A673 (cell line): ENCODE measurements at regions not wholly inside any gene's neighbourhood (a gene's known extent, or its start where the extent isn't known, plus 50 kb on each side); places are given as distances from the start of the nearest gene placed in this dataset.

ENCODE experiments used
- BruUV-seq: library from RNA; stranded (reverse); fragments of 400-500 nt; replicated peaks from 2 replicates; lab custom pipeline; 2021; lab: Mats Ljungman, UMichigan
- CTCF ChIA-PET: fragments of 300-600 bp; sonication (Branson Sonifier 250); formaldehyde crosslinking; loops from one replicate; lab custom pipeline; 2022; ENCODE audit warnings: antibody characterized with exemption; lab: Charles Lee
- POLR2A ChIA-PET: fragments of 300-600 bp; sonication (Branson Sonifier 250); formaldehyde crosslinking; loops from one replicate; lab custom pipeline; 2022; ENCODE audit warnings: antibody characterized with exemption; ENCODE audit not compliant: low non-redundant PET; lab: Charles Lee
- DNase-seq: peaks from one replicate; pipeline ENCODE4 v3.0.0-alpha.2; 2015; ENCODE audit warnings: low spot score
- H3K27ac ChIP-seq: fragments of 200-600 bp; sonication (generic); 2 replicates; pipeline ENCODE4 v1.5.1; 2016; ENCODE audit warnings: mixed run types, low read depth, mild to moderate bottlenecking, mixed read lengths, antibody characterized with exemption, low read length; ENCODE audit not compliant: poor library complexity, severe bottlenecking
- H3K27me3 ChIP-seq: fragments of 200-600 bp; sonication (generic); replicated peaks from 2 replicates; pipeline ENCODE4 v1.6.1; 2017; ENCODE audit warnings: mixed run types, low read depth, mild to moderate bottlenecking, mixed read lengths, antibody characterized with exemption, low read length; ENCODE audit not compliant: insufficient read depth, poor library complexity
- H3K36me3 ChIP-seq: fragments of 200-600 bp; sonication (generic); 2 replicates; pipeline ENCODE4 v1.6.1; 2016; ENCODE audit warnings: mixed run types, mild to moderate bottlenecking, mixed read lengths, antibody characterized with exemption, low read length; ENCODE audit not compliant: insufficient read depth, poor library complexity, severe bottlenecking
- H3K4me1 ChIP-seq: fragments of 200-600 bp; sonication (generic); 2 replicates; pipeline ENCODE4 v1.6.1; 2017; ENCODE audit warnings: mixed run types, mild to moderate bottlenecking, mixed read lengths, antibody characterized with exemption, low read length; ENCODE audit not compliant: insufficient read depth, poor library complexity, severe bottlenecking
- H3K4me3 ChIP-seq: fragments of 200-600 bp; sonication (generic); 2 replicates; pipeline ENCODE4 v1.5.1; 2016; ENCODE audit warnings: low read depth, mixed run types, mild to moderate bottlenecking, mixed read lengths, low read length; ENCODE audit not compliant: poor library complexity, severe bottlenecking
- H3K9me3 ChIP-seq: fragments of 200-600 bp; sonication (generic); 2 replicates; pipeline ENCODE4 v1.6.1; 2016; ENCODE audit warnings: mixed run types, low read depth, mild to moderate bottlenecking, mixed read lengths, antibody characterized with exemption, low read length; ENCODE audit not compliant: poor library complexity, severe bottlenecking
- CTCF ChIP-seq: fragments of 300-800, 200-600 bp; sonication (generic); conservative IDR thresholded peaks from 2 replicates; pipeline ENCODE4 v1.5.1; 2017; ENCODE audit warnings: low read depth, mild to moderate bottlenecking, antibody characterized with exemption, low read length, moderate library complexity, mixed read lengths
- EZH2 ChIP-seq: fragments of 200-600 bp; sonication (generic); IDR thresholded peaks from 2 replicates; pipeline ENCODE4 v1.6.1; 2017; ENCODE audit warnings: borderline replicate concordance, low read depth, mild to moderate bottlenecking, mixed read lengths, antibody characterized with exemption, low read length; ENCODE audit not compliant: poor library complexity, severe bottlenecking
- intact Hi-C: fragments of 100-400 bp; cut with micrococcal nuclease; formaldehyde crosslinking; loops from one replicate; pipeline ENCODE4 v1.10.0; 2022; ENCODE audit not compliant: unreplicated experiment

- ChIA-PET CTCF (no interaction called here), POLR2A (no interaction called here)
Measured at GRCh38 chr4:83204731-83205130, 79.9 kb downstream of the COQ2 start.

GRCh38 chr4:83201761-83202160 lies 82.8 kb downstream of the COQ2 start:
- no peak overlapping the region for H3K27ac ChIP-seq
- ChIA-PET POLR2A (no interaction called here), CTCF (no interaction called here)
- H3K36me3 ChIP-seq = no peaks in the 10 kb centered on the region
- H3K4me1 ChIP-seq = no peaks in the 10 kb centered on the region
- no peak overlapping the region for H3K4me3 ChIP-seq
- no peaks in the 10 kb centered on the region for H3K9me3 ChIP-seq
- BruUV-seq = no TSS peak
- DNase-seq = no peak
- no peak for TF ChIP-seq CTCF
- no peak for TF ChIP-seq EZH2
- intact Hi-C loops = no loop called here
- H3K27me3 ChIP-seq = no peaks in the 10 kb centered on the region

More at GRCh38 chr4:83204731-83205130, 79.9 kb downstream of the COQ2 start:
- Histone ChIP-seq H3K27ac (no peak overlapping the region), H3K4me3 (no peak overlapping the region), H3K36me3 (no peaks in the 10 kb centered on the region), H3K4me1 (no peaks in the 10 kb centered on the region), H3K9me3 (no peaks in the 10 kb centered on the region), H3K27me3 (no peaks in the 10 kb centered on the region)
- BruUV-seq = no TSS peak
- no peak for TF ChIP-seq EZH2
- no peak for DNase-seq
- intact Hi-C loops = no loop called here

GRCh38 chr4:83197555-83198235 lies 83.2 kb upstream of the PLAC8 start:
- ChIA-PET CTCF (no interaction called here), POLR2A (no interaction called here)
- TF ChIP-seq CTCF = no peak
- TF ChIP-seq EZH2 = no peak
- no peak for DNase-seq
- no peak overlapping the region for H3K27ac ChIP-seq
- H3K27me3 ChIP-seq = no peaks in the 10 kb centered on the region
- H3K9me3 ChIP-seq = no peaks in the 10 kb centered on the region
- no TSS peak for BruUV-seq
- no peaks in the 10 kb centered on the region for H3K36me3 ChIP-seq
- intact Hi-C loops = no loop called here
- no peak overlapping the region for H3K4me3 ChIP-seq
- H3K4me1 ChIP-seq = no peaks in the 10 kb centered on the region

GRCh38 chr4:83196921-83197320 lies 82.4 kb upstream of the PLAC8 start:
- Histone ChIP-seq H3K27ac (no peak overlapping the region), H3K4me3 (no peak overlapping the region), H3K4me1 (no peaks in the 10 kb centered on the region), H3K9me3 (no peaks in the 10 kb centered on the region), H3K27me3 (no peaks in the 10 kb centered on the region), H3K36me3 (no peaks in the 10 kb centered on the region)
- TF ChIP-seq CTCF (no peak), EZH2 (no peak)
- POLR2A ChIA-PET = no interaction called here
- no TSS peak for BruUV-seq
- no peak for DNase-seq
- CTCF ChIA-PET = no interaction called here
- intact Hi-C loops = no loop called here
